Erythroblast (primary cell): ENCODE measurements at regions not wholly inside any gene's neighbourhood (a gene's known extent, or its start where the extent isn't known, plus 50 kb on each side); places are given as distances from the start of the nearest gene placed in this dataset.

Experiments used
- GATA1 ChIP-seq: IDR thresholded peaks from 2 replicates; pipeline ENCODE4 v1.6.1; 2011; ENCODE audit warnings: low read depth, mild to moderate bottlenecking, control low read depth, low read length, moderate library complexity
- POLR2A ChIP-seq: IDR thresholded peaks from 2 replicates; pipeline ENCODE4 v1.6.1; 2011; ENCODE audit warnings: mild to moderate bottlenecking, low read length

DNA sequence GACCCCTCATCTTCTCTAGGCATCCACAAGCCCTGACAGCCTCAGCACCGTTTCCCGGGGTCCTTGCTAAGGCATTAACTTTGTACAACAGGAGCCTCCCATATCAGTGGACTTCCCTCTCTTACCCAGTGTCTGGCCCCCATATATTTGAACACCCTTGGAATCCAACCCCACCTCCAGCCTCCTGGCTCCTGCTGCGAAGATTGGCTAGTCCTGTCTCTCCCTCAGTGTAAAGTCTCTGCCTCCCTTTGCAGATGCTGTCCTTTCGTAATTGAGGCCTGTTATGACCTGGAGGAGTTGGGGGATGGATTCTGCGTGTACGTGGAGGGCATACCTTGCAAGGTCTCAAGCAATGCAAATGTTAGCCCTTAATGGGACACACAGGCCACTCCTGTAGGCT is 413.7 kb downstream of the IRS2 start:
- no peak for TF ChIP-seq POLR2A
- TF ChIP-seq GATA1: no peak
